ENCODE measurements at regions not wholly inside any gene's neighbourhood (a gene's known extent, or its start where the extent isn't known, plus 50 kb on each side); places are given as distances from the start of the nearest gene placed in this dataset.
"Not testable (repeated sequence)": the region's sequence is repeated elsewhere in the genome, so short reads cannot be mapped to it uniquely, and the experiment has no call there.

- Histone ChIP-seq H3K9me3 (ENCODE audit: control insufficient read depth, low read length) (no peaks in the 10 kb centered on the region), H3K4me1 (ENCODE audit: control insufficient read depth in 1 of 2, insufficient read depth in 2 of 2, low read length in 2 of 2) (no peaks in the 10 kb centered on the region), H3K27me3 (ENCODE audit: control insufficient read depth in 1 of 2, insufficient read depth in 2 of 2, low read length in 1 of 2) (no peaks in the 10 kb centered on the region), H3K27ac (ENCODE audit: low read depth in 1 of 2, low read length in 2 of 2) (no peak overlapping the region), H3K4me3 (ENCODE audit: low read length in 2 of 2) (no peak overlapping the region), H3K36me3 (ENCODE audit: control insufficient read depth in 1 of 2, insufficient read depth in 2 of 2, low read length in 1 of 2) (no peaks in the 10 kb centered on the region)
- DNase-seq (no peak), ATAC-seq (ENCODE audit: low FRiP score) (no peak)
- WGBS, 2 donors: 69 to 84% methylated on average over 2 of the region's 2 CpGs
- intact Hi-C loops (cut with DNase I): no loop called here
Measured at GRCh38 chr14:53408175-53408879, 255.2 kb upstream of the DDHD1 start.

GRCh38 chr14:53406519-53406918, 253.4 kb upstream of the DDHD1 start:
- Histone ChIP-seq H3K27ac (ENCODE audit: low read depth in 1 of 2, low read length in 2 of 2) (no peak overlapping the region), H3K4me3 (ENCODE audit: low read length in 2 of 2) (no peak overlapping the region), H3K36me3 (ENCODE audit: control insufficient read depth in 1 of 2, insufficient read depth in 2 of 2, low read length in 1 of 2) (no peaks in the 10 kb centered on the region), H3K4me1 (ENCODE audit: control insufficient read depth in 1 of 2, insufficient read depth in 2 of 2, low read length in 2 of 2) (no peaks in the 10 kb centered on the region), H3K9me3 (ENCODE audit: control insufficient read depth, low read length) (no peaks in the 10 kb centered on the region), H3K27me3 (ENCODE audit: control insufficient read depth in 1 of 2, insufficient read depth in 2 of 2, low read length in 1 of 2) (no peaks in the 10 kb centered on the region)
- WGBS, 2 donors: 84 to 87% methylated on average over 1 of the region's 1 CpG
- DNase-seq (no peak), ATAC-seq (ENCODE audit: low FRiP score) (no peak)
- intact Hi-C loops (cut with DNase I): no loop called here

GRCh38 chr14:53401646-53402045, 248.5 kb upstream of the DDHD1 start:
- no peaks in the 10 kb centered on the region for H3K4me1 ChIP-seq (ENCODE audit: control insufficient read depth in 1 of 2, insufficient read depth in 2 of 2, low read length in 2 of 2)
- H3K9me3 ChIP-seq (ENCODE audit: control insufficient read depth, low read length): no peaks in the 10 kb centered on the region
- ATAC-seq (ENCODE audit: low FRiP score) (no peak), DNase-seq (no peak)
- no peaks in the 10 kb centered on the region for H3K36me3 ChIP-seq (ENCODE audit: control insufficient read depth in 1 of 2, insufficient read depth in 2 of 2, low read length in 1 of 2)
- H3K4me3 ChIP-seq (ENCODE audit: low read length in 2 of 2): no peak overlapping the region
- 78 to 88% methylated on average over 3 of the region's 3 CpGs for WGBS, 2 donors
- H3K27ac ChIP-seq (ENCODE audit: low read depth in 1 of 2, low read length in 2 of 2): no peak overlapping the region
- intact Hi-C loops (cut with DNase I): no loop called here
- no peaks in the 10 kb centered on the region for H3K27me3 ChIP-seq (ENCODE audit: control insufficient read depth in 1 of 2, insufficient read depth in 2 of 2, low read length in 1 of 2)

GRCh38 chr14:53399057-53399456, 245.9 kb upstream of the DDHD1 start:
- 66 to 70% methylated on average over 7 of the region's 7 CpGs for WGBS, 2 donors
- Histone ChIP-seq H3K27me3 (ENCODE audit: control insufficient read depth in 1 of 2, insufficient read depth in 2 of 2, low read length in 1 of 2) (no peaks in the 10 kb centered on the region), H3K27ac (ENCODE audit: low read depth in 1 of 2, low read length in 2 of 2) (no peak overlapping the region), H3K36me3 (ENCODE audit: control insufficient read depth in 1 of 2, insufficient read depth in 2 of 2, low read length in 1 of 2) (no peaks in the 10 kb centered on the region), H3K9me3 (ENCODE audit: control insufficient read depth, low read length) (peaks cover 1% of the 10 kb centered on the region), H3K4me3 (ENCODE audit: low read length in 2 of 2) (no peak overlapping the region), H3K4me1 (ENCODE audit: control insufficient read depth in 1 of 2, insufficient read depth in 2 of 2, low read length in 2 of 2) (no peaks in the 10 kb centered on the region)
- intact Hi-C loops (cut with DNase I): no loop called here
- ATAC-seq (ENCODE audit: low FRiP score): no peak
- DNase-seq: no peak

GRCh38 chr14:53398616-53399015, 245.5 kb upstream of the DDHD1 start:
- 75 to 79% methylated on average over 2 of the region's 2 CpGs for WGBS, 2 donors
- intact Hi-C loops (cut with DNase I): no loop called here
- Histone ChIP-seq H3K27ac (ENCODE audit: low read depth in 1 of 2, low read length in 2 of 2) (no peak overlapping the region), H3K27me3 (ENCODE audit: control insufficient read depth in 1 of 2, insufficient read depth in 2 of 2, low read length in 1 of 2) (no peaks in the 10 kb centered on the region), H3K4me3 (ENCODE audit: low read length in 2 of 2) (no peak overlapping the region), H3K9me3 (ENCODE audit: control insufficient read depth, low read length) (peaks cover 1% of the 10 kb centered on the region), H3K4me1 (ENCODE audit: control insufficient read depth in 1 of 2, insufficient read depth in 2 of 2, low read length in 2 of 2) (no peaks in the 10 kb centered on the region), H3K36me3 (ENCODE audit: control insufficient read depth in 1 of 2, insufficient read depth in 2 of 2, low read length in 1 of 2) (no peaks in the 10 kb centered on the region)
- DNase-seq: no peak
- ATAC-seq (ENCODE audit: low FRiP score): no peak

- ATAC-seq (ENCODE audit: low FRiP score); H3K27ac ChIP-seq (ENCODE audit: low read depth in 1 of 2, low read length in 2 of 2); DNase-seq; H3K4me3 ChIP-seq (ENCODE audit: low read length in 2 of 2); H3K27me3 ChIP-seq (ENCODE audit: control insufficient read depth in 1 of 2, insufficient read depth in 2 of 2, low read length in 1 of 2); H3K9me3 ChIP-seq (ENCODE audit: control insufficient read depth, low read length); intact Hi-C loops (cut with DNase I); H3K4me1 ChIP-seq (ENCODE audit: control insufficient read depth in 1 of 2, insufficient read depth in 2 of 2, low read length in 2 of 2); H3K36me3 ChIP-seq (ENCODE audit: control insufficient read depth in 1 of 2, insufficient read depth in 2 of 2, low read length in 1 of 2): not testable (repeated sequence)
- 91 to 95% methylated on average over 4 of the region's 4 CpGs for WGBS, 2 donors
Measured at GRCh38 chr14:53395267-53395666, 242.1 kb upstream of the DDHD1 start.

- H3K4me1 ChIP-seq (ENCODE audit: control insufficient read depth in 1 of 2, insufficient read depth in 2 of 2, low read length in 2 of 2): no peaks in the 10 kb centered on the region
- peaks cover 1% of the 10 kb centered on the region for H3K9me3 ChIP-seq (ENCODE audit: control insufficient read depth, low read length)
- 86 to 87% methylated on average over 4 of the region's 4 CpGs for WGBS, 2 donors
- no peak overlapping the region for H3K27ac ChIP-seq (ENCODE audit: low read depth in 1 of 2, low read length in 2 of 2)
- DNase-seq: no peak
- intact Hi-C loops (cut with DNase I): no loop called here
- H3K4me3 ChIP-seq (ENCODE audit: low read length in 2 of 2): no peak overlapping the region
- ATAC-seq (ENCODE audit: low FRiP score): no peak
- no peaks in the 10 kb centered on the region for H3K27me3 ChIP-seq (ENCODE audit: control insufficient read depth in 1 of 2, insufficient read depth in 2 of 2, low read length in 1 of 2)
- no peaks in the 10 kb centered on the region for H3K36me3 ChIP-seq (ENCODE audit: control insufficient read depth in 1 of 2, insufficient read depth in 2 of 2, low read length in 1 of 2)
Measured at GRCh38 chr14:53391631-53392285, 238.6 kb upstream of the DDHD1 start.

GRCh38 chr14:53391156-53391555, 238.0 kb upstream of the DDHD1 start:
- no peak overlapping the region for H3K4me3 ChIP-seq (ENCODE audit: low read length in 2 of 2)
- ATAC-seq (ENCODE audit: low FRiP score) (no peak), DNase-seq (no peak)
- 72 to 73% methylated on average over 2 of the region's 2 CpGs for WGBS, 2 donors
- H3K36me3 ChIP-seq (ENCODE audit: control insufficient read depth in 1 of 2, insufficient read depth in 2 of 2, low read length in 1 of 2): no peaks in the 10 kb centered on the region
- intact Hi-C loops (cut with DNase I): no loop called here
- no peaks in the 10 kb centered on the region for H3K27me3 ChIP-seq (ENCODE audit: control insufficient read depth in 1 of 2, insufficient read depth in 2 of 2, low read length in 1 of 2)
- H3K9me3 ChIP-seq (ENCODE audit: control insufficient read depth, low read length): peaks cover 1% of the 10 kb centered on the region
- no peaks in the 10 kb centered on the region for H3K4me1 ChIP-seq (ENCODE audit: control insufficient read depth in 1 of 2, insufficient read depth in 2 of 2, low read length in 2 of 2)
- H3K27ac ChIP-seq (ENCODE audit: low read depth in 1 of 2, low read length in 2 of 2): no peak overlapping the region

GRCh38 chr14:53390008-53390407, 236.9 kb upstream of the DDHD1 start:
- 91 to 92% methylated on average over 7 of the region's 7 CpGs for WGBS, 2 donors
- intact Hi-C loops (cut with DNase I): no loop called here
- H3K4me1 ChIP-seq (ENCODE audit: control insufficient read depth in 1 of 2, insufficient read depth in 2 of 2, low read length in 2 of 2): no peaks in the 10 kb centered on the region

More at GRCh38 chr14:53390008-53390407, 236.9 kb upstream of the DDHD1 start:
- Histone ChIP-seq H3K27me3 (ENCODE audit: control insufficient read depth in 1 of 2, insufficient read depth in 2 of 2, low read length in 1 of 2) (no peaks in the 10 kb centered on the region), H3K36me3 (ENCODE audit: control insufficient read depth in 1 of 2, insufficient read depth in 2 of 2, low read length in 1 of 2) (no peaks in the 10 kb centered on the region), H3K27ac (ENCODE audit: low read depth in 1 of 2, low read length in 2 of 2) (no peak overlapping the region), H3K9me3 (ENCODE audit: control insufficient read depth, low read length) (peaks cover under 1% of the 10 kb centered on the region), H3K4me3 (ENCODE audit: low read length in 2 of 2) (no peak overlapping the region)
- ATAC-seq (ENCODE audit: low FRiP score): no peak
- DNase-seq: no peak

Measured in aorta (tissue), 5 donors.